GM21367 (cell line): ENCODE measurements at regions not wholly inside any gene's neighbourhood (a gene's known extent, or its start where the extent isn't known, plus 50 kb on each side); places are given as distances from the start of the nearest gene placed in this dataset.

Experiments used
- ATAC-seq: cut with Tn5 transposase; IDR thresholded peaks from one replicate; pipeline ENCODE4 v1.9.1; 2021; ENCODE audit not compliant: unreplicated experiment

DNA sequence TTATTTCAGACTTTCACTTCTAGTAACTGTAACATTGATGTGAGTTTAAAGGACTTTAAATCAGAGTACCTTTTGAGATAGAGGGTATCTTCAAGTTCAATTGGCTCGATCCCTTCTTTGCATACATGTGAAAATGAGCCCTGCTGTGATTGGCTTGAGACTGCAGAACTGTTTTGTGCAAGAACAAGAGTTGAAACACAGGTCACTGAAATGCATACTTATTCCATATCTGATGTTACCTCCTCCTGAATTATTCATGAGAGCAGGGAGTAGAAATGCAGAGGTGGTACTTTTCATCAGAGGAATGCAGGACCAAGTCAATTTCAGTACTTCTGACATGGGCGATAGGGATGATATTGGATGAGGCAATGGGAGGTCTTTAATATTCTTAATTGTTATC, 459.5 kb downstream of the TLR4 start:
- no peak for ATAC-seq

DNA sequence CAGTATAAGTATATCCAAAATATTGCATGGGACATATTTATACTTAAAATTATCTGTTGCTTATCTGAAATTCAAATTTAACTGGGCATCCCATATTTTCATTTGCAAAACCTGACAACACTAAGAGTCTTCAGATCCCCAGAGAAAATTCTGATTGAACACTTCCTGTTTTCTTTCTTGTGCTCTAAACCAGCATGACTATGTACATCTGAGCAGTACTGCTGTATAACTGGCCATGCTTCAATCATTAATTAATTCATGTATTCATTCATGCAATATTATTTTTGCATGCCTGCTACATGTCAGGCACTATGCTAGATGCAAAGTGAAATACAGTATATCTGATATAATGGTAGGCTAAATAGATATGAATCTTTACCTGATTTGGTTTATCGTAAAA, 461.2 kb downstream of the TLR4 start:
- no peak for ATAC-seq

DNA sequence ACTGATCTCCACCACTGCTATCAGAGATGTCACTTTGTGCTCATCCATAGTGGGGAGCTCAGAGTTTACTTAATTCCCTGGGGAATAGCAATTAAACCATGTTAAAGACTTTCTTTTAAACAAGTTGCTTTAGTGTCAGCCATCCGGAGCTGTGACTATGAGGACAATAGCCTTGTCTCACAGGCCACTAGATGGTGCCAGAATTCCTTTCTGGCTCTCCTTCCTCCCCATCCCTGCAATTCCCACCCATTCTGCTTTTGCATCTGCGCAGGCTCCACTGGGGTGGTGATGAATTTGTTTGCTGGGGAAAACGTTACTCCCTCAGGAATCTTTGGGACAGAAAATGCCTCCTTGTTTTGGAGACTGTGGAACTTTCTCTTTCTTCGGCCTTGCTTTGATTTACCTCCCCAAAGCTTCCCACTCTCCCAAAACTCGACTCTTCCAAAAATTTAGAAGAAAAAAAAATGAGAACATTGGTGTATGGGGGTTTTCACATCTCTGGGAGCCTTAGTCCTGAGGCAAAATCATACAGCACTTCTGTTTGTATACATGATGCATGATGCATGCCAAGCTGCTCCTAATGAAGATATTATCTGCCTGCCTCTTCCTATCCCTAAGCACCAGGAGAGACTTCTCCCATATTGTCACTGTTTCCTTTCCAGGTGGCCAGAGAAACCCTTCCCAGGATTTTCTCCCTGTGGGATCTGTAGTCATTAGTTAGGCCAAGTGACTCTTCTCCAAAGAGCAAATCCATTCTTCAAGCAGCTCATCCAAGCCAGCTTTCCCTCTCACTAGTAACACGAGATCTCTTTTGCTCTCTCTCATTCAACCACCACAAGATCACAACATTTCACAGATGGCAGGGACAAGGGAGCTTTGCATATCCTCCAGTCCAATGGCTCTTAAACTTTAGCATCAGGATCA, 466.1 kb downstream of the TLR4 start:
- no peak for ATAC-seq

DNA sequence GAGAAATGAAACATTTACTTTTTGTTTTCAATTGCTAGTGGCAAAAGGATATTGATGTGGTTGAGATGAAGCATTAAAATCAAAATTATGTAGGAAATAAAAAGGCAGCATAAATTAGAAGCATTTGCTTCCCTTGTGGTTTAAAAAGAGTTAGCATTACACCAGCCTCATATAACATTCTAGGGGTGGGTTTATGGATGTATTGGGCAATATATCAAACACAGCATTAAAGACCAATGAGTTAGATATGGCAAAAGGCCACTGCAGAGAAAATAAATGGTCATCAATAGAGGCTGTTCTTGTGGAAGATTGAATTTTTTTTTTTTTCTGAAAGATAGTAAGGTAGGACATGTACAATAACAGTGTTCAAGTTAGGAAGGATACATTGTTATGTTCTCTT, 473.0 kb downstream of the TLR4 start:
- ATAC-seq, result no peak

DNA sequence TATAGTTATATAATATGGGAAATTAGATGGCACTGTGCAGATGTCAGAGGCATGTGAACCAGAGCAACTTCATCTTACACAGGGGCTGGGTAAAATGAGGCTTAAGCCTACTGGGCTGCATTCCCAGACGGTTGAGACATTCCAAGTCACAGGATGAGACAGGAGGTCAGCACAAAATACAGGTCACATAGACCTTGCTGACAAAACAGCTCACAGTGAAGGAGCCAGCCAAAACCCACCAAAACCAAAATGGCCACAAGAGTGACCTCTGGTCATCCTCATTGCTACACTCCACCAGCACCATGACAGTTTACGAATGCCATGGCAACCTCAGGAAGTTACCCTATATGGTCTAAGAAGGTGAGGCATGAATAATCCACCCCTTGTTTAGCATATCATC, 479.4 kb downstream of the TLR4 start:
- no peak for ATAC-seq

DNA sequence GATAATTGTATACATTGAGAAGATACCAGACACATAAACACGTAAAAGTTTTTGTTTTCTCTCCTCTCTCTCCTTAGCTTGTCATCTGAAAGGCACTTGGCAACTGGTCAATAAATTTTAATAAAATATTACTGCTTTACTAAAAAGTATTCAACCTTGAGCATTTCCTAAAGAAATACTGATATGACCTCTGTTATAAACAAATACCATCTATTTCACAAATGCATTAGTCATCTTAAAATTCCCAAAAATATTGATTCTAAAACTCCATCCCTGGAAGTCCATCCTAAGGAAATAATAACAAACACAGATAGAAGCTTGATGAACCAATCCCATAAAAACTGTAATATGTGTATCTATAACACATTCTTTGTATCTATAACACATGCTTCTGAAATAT, 483.2 kb downstream of the TLR4 start:
- ATAC-seq, result no peak

DNA sequence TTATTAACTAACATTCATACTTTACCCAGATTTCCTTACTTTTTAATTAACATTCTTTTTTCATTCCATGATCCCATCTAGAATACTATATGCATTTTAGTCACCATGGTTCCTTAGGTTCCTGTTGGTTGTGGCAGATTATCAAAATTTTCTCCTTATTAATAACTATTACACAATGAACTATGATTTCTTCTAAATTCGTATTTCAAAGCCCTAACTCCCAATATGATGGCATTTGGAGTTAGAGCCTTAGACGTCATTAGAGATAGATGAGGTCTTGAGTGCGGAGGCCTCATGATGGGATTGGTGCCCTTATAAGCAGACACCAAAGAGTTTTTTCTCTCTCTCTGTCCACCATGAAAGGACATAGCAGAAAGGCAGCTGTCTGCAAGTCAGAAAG, 485.4 kb downstream of the TLR4 start:
- ATAC-seq, result no peak

DNA sequence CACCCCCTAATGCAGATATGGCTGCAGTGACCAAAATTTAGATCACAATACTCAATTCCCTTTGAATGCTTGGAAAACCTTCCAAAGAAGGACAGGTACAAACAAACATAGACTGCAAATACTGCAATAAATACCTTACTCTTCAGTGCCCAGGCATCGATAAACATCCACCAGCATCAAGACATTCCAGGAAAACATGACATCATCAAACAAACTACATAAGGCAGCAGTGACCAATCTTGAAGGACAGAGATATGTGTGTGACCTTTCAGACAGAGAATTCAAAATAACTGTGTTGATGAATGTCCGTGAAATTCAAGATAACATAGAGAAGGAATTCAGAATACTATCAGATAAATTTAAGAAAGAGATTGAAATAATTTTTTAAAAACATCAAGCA, 488.6 kb downstream of the TLR4 start:
- ATAC-seq, result no peak

DNA sequence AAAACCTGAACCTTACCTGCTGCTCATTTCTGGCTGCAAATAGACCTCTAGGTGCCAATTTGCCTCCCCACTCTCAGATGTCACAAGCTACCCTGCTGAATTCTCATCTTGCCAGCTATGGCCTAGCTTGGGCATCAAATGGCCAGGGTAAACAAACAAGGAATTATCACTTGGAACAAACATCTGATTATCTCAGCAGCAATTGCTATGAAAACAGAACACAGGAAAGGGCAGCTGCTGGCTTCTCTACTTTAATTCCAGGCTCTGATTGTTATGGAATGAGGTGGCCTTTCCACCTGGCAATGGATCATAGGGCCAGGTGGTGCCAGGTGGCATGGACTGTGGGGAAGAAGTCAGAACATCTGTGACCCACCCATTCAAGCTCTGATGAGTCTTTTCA, 505.1 kb downstream of the TLR4 start:
- no peak for ATAC-seq

DNA sequence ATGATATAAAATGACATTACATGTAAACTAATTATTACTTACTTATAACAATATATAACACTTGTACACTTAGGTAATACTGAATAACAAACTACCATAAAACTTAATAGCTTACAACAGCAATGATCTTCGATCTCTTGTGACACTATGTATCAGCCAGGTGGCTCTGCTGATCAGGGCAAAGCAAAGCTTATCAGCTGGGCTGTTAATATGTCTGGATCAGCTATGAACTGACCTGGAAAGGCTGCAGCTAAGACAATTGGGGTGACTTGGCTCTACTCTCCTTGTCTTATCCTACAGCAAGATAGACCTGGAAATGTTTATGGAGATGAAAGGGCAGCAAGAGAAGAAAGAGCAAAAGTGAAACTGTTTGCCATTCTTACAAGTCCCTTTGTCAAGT, 511.3 kb downstream of the TLR4 start:
- ATAC-seq, result no peak

DNA sequence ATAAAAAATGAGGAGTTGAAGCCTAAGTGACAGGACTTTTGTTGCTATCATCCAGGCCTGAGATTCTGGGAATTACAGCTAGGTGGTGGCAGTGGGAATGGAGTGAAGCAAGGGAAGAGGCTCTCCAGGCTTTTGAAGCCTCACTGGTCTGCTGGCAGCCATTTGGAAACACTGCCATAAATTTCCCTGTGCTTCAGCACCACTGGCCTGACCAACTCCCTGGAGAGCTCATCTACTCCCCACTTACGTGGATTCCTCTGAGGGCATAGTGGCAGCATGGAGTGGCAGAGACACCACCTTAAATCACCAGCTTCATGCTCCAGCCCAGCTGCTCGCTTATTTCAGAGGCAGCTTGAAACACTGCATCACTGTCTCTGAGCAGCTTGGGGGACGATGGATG, 518.2 kb downstream of the TLR4 start:
- no peak for ATAC-seq

DNA sequence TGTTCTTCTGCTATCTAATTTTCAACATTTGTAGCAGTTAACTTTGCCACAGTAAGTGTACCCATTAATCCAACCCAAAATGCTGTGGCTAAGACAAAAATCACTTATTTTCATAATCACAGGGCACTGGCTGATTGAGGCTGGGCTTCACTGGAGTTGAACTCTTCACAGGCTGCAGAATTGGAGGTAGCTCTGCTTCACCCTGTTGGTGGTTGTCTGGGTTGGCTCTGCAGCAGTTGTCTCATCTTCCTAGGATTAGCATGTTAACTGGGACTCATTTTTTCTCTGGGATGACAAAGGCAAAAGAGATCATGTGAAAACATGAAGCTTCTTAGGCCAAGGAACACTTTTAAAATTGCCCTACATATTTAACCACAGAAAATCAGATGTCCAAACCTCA, 518.9 kb downstream of the TLR4 start:
- no peak for ATAC-seq

DNA sequence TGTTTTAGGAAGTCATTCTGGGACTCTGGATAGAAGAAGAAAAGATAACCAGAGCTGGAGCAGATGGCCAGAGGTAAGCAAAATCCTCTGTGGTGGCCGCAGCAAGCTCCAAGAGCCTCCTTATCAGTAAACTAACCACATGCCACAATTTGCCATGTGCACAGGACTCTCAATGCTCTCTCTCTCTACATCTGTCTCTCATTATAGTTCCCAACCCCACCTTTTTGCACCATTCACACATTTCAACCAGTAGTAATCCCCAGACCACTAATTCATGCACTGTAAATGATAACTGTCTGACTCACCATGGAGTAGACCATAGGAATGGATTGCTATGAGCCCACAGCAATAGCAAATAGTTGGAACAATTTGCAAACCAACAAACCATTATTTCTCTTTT, 526.1 kb downstream of the TLR4 start:
- ATAC-seq, result no peak

DNA sequence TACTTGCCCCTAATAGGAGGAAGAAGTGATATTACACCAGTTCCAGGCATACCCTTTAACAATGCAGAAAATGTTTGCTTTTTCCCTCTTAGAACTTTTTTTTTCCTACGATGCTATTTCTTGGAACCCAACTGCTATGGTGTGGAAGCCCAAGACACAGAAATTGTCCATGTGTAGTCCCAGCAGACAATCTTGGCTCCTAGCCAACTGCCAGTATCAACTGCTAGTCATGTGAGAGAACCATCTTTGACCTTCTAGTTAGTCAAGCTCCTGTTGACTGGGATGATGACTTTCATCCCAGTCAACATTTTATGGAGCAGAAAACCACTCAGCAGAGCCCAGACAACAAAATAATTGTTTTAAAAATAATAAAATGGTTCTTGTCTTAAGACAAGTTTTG, 532.4 kb downstream of the TLR4 start:
- ATAC-seq, result no peak

DNA sequence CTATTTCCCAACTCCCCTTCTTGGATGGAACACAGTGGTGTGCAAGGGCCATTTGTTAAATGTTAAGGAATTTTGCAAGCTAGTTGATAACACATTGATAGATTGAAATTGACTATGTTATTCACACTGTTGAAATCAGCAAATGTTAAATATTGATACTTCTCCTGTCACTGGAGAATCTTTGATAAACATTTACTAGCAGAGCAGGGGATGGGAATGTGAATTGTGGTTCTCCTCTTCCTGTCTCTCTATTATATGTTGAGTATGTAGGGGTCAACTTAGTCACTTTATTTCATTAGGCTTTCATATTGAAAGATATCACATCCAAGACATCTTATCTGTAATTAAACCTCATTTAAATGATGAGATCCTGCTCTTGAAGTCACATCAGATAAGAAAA, 533.9 kb downstream of the TLR4 start:
- ATAC-seq, result no peak

DNA sequence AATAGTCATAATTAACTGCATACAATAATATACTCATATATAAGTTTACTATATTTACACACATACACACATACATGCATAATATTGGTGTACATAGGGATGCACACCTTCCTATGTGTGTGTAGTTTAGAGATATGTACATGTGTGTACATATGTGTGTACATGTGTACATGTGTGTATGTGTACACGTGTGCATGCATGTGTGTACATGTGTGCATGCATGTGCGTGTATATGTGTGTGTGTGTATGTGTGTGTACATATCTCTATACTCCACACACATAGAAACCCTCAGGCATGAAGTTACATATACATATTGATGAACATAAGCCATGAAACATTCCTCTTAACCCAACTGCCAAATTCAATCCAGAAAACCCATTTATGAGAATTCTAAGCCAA, 547.8 kb downstream of the TLR4 start:
- no peak for ATAC-seq

DNA sequence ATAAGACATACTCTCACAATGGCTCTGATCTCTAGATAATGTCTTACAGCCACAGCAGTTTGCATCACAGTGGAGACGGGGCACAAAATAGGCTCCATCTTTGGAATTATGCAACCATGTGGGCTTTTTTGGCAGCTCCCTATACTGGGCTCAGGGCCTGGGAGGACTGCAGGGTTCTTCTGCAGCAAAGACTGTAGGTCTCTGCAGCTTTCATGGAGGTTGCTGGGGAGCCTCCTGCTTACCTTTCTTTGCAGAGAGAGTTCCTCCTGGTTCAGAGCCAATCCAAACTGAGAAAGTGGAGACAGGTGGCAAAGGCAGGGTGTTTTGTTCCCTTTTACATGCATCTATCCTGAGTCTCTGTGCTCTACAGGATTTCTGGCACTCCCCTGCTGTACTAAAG, 558.0 kb downstream of the TLR4 start:
- ATAC-seq, result no peak

DNA sequence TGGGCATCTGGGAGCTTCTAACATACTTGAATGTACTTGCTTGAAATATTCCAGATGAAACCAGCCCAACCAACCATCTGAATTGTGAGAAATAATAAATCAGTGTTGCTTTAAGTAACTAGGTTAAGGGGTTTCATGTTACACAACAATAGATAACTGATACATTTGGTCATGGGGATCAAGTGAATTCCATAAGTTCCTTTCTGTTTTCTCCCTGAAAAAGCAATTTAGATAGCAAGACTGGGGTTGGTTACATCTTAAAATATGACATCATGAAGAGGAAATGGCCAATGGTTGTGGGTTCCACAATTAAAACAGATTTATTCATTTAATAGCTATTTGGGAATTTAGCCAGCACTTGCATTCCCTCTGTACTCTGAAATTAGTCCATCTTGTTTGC, 559.7 kb downstream of the TLR4 start:
- ATAC-seq, result no peak

DNA sequence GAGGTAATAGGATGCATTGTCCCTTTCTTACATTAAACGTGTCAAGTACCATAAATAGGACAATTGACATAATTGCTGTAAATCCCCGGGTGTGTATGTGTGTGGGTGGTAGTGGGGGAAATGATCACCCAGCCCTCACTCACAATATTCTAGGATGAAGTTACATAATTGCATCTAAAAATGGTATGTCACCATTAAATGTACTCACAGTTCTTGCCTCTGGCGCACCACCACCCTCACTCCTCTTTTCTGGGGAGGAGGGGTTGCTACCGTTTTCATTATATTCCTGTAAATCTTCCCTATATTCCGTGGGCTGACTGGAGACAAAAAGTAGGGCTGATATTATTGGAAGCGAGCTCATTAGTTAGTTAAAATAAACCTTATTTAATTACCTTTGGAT, 563.8 kb downstream of the TLR4 start:
- no peak for ATAC-seq

DNA sequence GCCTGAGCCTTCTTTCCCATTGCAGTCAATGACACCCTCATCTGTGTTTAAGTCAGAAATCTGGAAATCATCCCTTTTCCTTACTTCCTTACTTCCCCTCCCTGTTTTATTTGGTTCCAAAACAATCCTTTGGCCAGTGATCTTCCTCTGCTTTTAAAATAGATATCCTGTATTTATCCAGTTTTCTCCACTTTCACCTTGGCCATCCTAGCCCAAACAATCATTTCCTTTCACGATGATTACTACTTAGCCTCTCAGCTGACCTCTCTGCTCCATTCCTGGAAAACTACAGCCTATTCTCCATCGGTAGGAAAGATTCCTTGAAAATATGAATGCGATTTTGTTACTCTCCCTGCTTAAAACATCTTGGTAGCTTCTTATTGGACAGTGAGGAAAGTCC, 565.4 kb downstream of the TLR4 start:
- no peak for ATAC-seq

DNA sequence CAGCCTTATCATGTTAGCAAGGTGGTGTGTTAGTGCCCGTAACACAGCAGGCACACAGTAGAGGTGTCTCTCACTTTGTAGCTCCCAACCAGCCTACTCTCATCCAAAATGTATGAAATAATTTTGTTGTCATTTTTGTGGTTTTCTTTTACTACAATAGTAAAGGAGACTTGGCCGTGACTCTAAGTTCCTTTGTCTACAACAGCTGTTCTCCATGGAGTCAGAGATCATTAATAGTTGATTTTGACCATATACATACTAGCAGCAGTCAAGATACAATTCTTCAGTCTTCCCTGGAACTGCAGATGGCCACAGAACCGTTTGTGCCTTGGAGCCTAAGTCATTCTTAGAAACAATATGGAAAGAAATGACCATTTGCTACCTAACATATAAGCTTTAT, 567.1 kb downstream of the TLR4 start:
- ATAC-seq, result no peak

DNA sequence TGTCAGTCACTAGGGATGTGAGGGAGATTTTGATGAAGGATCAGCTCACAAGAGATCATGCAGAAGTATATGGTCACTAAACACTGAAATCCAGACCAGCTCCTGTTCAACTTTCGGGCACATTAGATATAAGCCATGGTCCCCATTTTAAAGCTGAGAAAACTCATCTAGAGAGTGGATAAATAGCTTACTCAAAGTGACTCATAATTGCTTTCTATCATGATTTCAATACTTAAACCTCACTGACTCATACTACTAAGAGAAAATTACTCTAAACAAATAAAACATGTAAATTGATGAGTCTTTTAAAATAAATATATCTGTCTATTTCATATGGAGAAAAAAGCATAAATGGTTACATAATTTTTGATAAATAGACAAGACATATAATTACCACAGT, 567.7 kb downstream of the TLR4 start:
- ATAC-seq, result no peak

DNA sequence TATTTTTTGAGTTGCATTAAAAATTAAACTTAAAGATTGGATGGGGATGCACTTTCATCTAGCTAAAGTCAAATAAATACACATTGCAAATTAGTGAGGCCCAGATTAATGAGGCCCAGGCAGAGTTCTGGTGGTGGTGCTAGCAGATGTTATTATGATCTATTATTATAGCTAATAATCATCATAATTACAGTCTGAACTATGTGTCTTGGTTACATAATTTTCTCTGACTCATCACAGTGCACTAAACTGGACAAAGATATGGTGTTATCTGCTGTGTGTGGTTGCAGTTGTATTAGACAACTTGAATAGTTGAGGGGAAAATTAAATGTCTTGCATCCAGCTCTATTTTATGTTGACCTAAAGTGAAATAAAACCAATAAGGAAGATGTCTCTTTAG, 568.8 kb downstream of the TLR4 start:
- ATAC-seq, result no peak
